ENCODE measurements at regions not wholly inside any gene's neighbourhood (a gene's known extent, or its start where the extent isn't known, plus 50 kb on each side); places are given as distances from the start of the nearest gene placed in this dataset.

DNA sequence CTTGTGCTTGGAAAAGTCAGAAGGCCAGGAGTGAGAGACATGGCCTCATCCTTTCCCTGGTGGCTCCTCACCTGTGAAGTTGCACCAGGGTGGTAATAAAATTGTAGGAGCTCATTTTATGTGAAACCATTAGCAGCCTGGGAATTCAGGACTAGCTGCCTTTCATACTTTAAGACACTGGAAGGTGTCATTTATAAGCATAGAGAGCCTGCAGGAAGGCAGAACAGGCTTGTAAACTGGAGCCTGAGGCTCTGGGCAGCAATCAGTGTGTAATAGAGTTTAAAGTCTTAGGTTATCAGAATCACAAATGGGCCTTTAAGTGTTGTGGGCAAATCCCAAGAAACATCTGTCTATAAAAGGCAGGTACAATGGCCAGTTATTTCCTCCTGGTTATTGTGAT, 127.2 kb downstream of the TM9SF2 start:
- Mint-ChIP-seq H3K36me3 (ENCODE audit: insufficient read depth) (peaks cover 3% of the 10 kb centered on the region), H3K9me3 (ENCODE audit: low read depth) (peaks cover 5% of the 10 kb centered on the region), H3K27ac (no peak overlapping the region), H3K27me3 (peaks cover 16% of the 10 kb centered on the region), H3K4me3 (ENCODE audit: low read depth) (no peak overlapping the region), H3K4me1 (ENCODE audit: low read depth) (peaks cover under 1% of the 10 kb centered on the region)
- DNase-seq (ENCODE audit: low spot score, unreplicated experiment): no peak
- no peak for TF ChIP-seq CTCF (IDR thresholded peaks at IDR 0.05; ENCODE audit: unreplicated experiment)

DNA sequence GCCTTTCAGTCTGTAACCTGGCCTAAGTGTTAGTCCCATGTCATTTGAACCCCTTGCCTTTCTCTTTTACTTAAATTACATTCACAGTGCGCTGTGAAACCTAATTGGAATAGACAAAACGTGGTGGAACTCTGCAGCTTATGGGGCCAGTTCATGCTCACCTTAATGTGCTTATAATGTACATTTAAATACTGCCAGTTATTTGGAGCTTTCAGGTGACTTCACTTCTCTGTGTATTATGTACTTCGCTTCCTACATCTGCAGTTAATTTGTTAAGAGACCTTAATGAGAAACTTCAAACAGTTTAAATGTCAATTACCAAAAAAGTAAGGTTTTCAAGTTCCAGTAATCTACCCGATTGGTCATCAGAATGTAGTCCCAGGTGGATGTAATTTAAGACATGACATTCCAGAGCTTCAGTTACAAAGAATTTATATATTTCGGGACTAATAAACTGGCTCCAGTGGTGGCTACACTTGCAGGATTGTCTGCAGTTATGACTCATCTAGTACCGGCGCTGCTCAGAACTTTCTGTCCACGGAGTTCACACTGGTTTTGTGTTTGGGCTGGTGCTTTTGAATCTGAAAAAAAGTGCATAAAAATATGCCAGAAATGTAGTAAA, 125.3 kb downstream of the TM9SF2 start:
- DNase-seq (ENCODE audit: low spot score, unreplicated experiment): no peak
- Mint-ChIP-seq H3K4me1 (ENCODE audit: low read depth) (no peaks in the 10 kb centered on the region), H3K27me3 (peaks cover 16% of the 10 kb centered on the region), H3K9me3 (ENCODE audit: low read depth) (no peaks in the 10 kb centered on the region), H3K4me3 (ENCODE audit: low read depth) (no peak overlapping the region), H3K36me3 (ENCODE audit: insufficient read depth) (peaks cover 2% of the 10 kb centered on the region), H3K27ac (no peak overlapping the region)
- TF ChIP-seq CTCF (IDR thresholded peaks at IDR 0.05; ENCODE audit: unreplicated experiment): no peak

GRCh38 chr13:99624936-99625540, 123.8 kb downstream of the TM9SF2 start:
- no peak for DNase-seq (ENCODE audit: low spot score, unreplicated experiment)
- Mint-ChIP-seq H3K36me3 (ENCODE audit: insufficient read depth) (peaks cover 2% of the 10 kb centered on the region), H3K27ac (no peak overlapping the region), H3K4me1 (ENCODE audit: low read depth) (no peaks in the 10 kb centered on the region), H3K9me3 (ENCODE audit: low read depth) (no peaks in the 10 kb centered on the region), H3K27me3 (peaks cover 16% of the 10 kb centered on the region), H3K4me3 (ENCODE audit: low read depth) (no peak overlapping the region)
- no peak for TF ChIP-seq CTCF (IDR thresholded peaks at IDR 0.05; ENCODE audit: unreplicated experiment)

GRCh38 chr13:99620806-99621205, 119.5 kb downstream of the TM9SF2 start:
- Mint-ChIP-seq H3K27ac (no peak overlapping the region), H3K4me3 (ENCODE audit: low read depth) (no peak overlapping the region), H3K36me3 (ENCODE audit: insufficient read depth) (peaks cover 2% of the 10 kb centered on the region), H3K27me3 (peaks cover 8% of the 10 kb centered on the region), H3K9me3 (ENCODE audit: low read depth) (no peaks in the 10 kb centered on the region), H3K4me1 (ENCODE audit: low read depth) (no peaks in the 10 kb centered on the region)
- TF ChIP-seq CTCF (IDR thresholded peaks at IDR 0.05; ENCODE audit: unreplicated experiment): no peak
- DNase-seq (ENCODE audit: low spot score, unreplicated experiment): no peak

DNA sequence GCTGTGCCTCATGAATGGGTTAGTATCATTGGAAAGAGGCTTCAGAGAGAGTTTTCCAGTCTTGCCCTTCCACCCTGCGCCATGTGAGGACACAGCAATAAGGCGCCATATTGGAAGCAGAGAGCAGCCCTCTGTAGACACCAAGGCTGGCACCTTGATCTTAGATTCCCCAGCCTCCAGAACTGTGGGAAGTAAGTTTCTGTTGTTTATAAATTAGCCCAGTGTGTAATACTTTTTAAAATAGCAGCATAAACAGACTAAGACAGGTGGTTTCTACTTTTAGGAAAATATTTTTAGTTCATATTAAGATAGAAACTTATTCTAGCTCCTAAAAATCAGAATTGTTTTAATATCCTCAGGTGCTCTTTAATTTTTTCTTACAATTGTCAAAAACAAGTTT, 117.9 kb downstream of the TM9SF2 start:
- H3K9me3 Mint-ChIP-seq (ENCODE audit: low read depth): no peaks in the 10 kb centered on the region
- no peak for TF ChIP-seq CTCF (IDR thresholded peaks at IDR 0.05; ENCODE audit: unreplicated experiment)
- no peaks in the 10 kb centered on the region for H3K36me3 Mint-ChIP-seq (ENCODE audit: insufficient read depth)
- no peaks in the 10 kb centered on the region for H3K4me1 Mint-ChIP-seq (ENCODE audit: low read depth)
- H3K27me3 Mint-ChIP-seq: no peaks in the 10 kb centered on the region
- H3K4me3 Mint-ChIP-seq (ENCODE audit: low read depth): no peak overlapping the region
- H3K27ac Mint-ChIP-seq: no peak overlapping the region
- no peak for DNase-seq (ENCODE audit: low spot score, unreplicated experiment)
